H1 (cell line): ENCODE measurements at regions not wholly inside any gene's neighbourhood (a gene's known extent, or its start where the extent isn't known, plus 50 kb on each side); places are given as distances from the start of the nearest gene placed in this dataset.

Source experiments
- CTCF ChIA-PET: fragments of 300-600 bp; sonication (Branson Sonifier 250); formaldehyde crosslinking; loops from one replicate; lab custom pipeline; 2021; ENCODE audit not compliant: partially characterized antibody; lab: Charles Lee
- POLR2A ChIA-PET: fragments of 300-600 bp; sonication (Branson Sonifier 250); formaldehyde crosslinking; loops from one replicate; lab custom pipeline; 2021; ENCODE audit warnings: inconsistent platforms; ENCODE audit not compliant: partially characterized antibody; lab: Charles Lee
- DNase-seq, 2 experiments: peaks; one replicate each; pipeline versions ENCODE4 v3.0.0 to v3.0.0-alpha.2; 2010 to 2022; ENCODE audit warnings: low spot score in 2 of 2, low read depth in 1 of 2, mixed read lengths in 1 of 2
- FAIRE-seq: peaks from 2 replicates; lab custom pipeline; 2011; peaks lifted over from hg19 to GRCh38; lab: Jason Lieb, UNC
- H2AFZ ChIP-seq: 2 replicates; pipeline ENCODE4 v1.8.1; 2012; ENCODE audit warnings: low read length, inconsistent platforms
- H2AK5ac ChIP-seq: 2 replicates; pipeline ENCODE4 v1.6.1; 2013; ENCODE audit warnings: low read depth, low read length
- H2BK120ac ChIP-seq: replicated peaks from 2 replicates; pipeline ENCODE3; 2013; ENCODE audit warnings: low read depth, low read length, inconsistent platforms
- H2BK12ac ChIP-seq: 2 replicates; pipeline ENCODE4 v1.6.1; 2013; ENCODE audit warnings: low read depth, low read length
- H2BK15ac ChIP-seq: 2 replicates; pipeline ENCODE4 v1.6.1; 2013; ENCODE audit warnings: low read length
- H2BK20ac ChIP-seq: 2 replicates; pipeline ENCODE4 v1.6.1; 2013; ENCODE audit warnings: low read length
- H2BK5ac ChIP-seq: 2 replicates; pipeline ENCODE4 v1.6.1; 2013; ENCODE audit warnings: low read depth, low read length
- H3K14ac ChIP-seq: 2 replicates; pipeline ENCODE4 v1.6.1; 2013; ENCODE audit warnings: inconsistent platforms; ENCODE audit not compliant: insufficient read length
- H3K18ac ChIP-seq: 2 replicates; pipeline ENCODE4 v1.6.1; 2013; ENCODE audit warnings: low read length; ENCODE audit errors: extremely low read depth
- H3K23ac ChIP-seq: 2 replicates; pipeline ENCODE4 v1.6.1; 2013; ENCODE audit warnings: inconsistent platforms; ENCODE audit not compliant: insufficient read length
- H3K23me2 ChIP-seq: 2 replicates; pipeline ENCODE4 v1.6.1; 2013; ENCODE audit warnings: low read depth, low read length
- H3K27ac ChIP-seq: 2 replicates; pipeline ENCODE4 v1.6.1; 2011; ENCODE audit warnings: low read depth, low read length, inconsistent platforms
- H3K27me3 ChIP-seq, 4 experiments: replicated peaks in 1 of 4; 1 replicate in 1 of 4; 2 replicates in 3 of 4; pipeline versions ENCODE4 v1.6.1 to v1.8.1; 2011 to 2013; ENCODE audit warnings: low read length in 3 of 4, mild to moderate bottlenecking in 3 of 4, inconsistent platforms in 2 of 4, mixed read lengths in 2 of 4, moderate library complexity in 1 of 4; ENCODE audit not compliant: control insufficient read depth in 3 of 4, insufficient read depth in 3 of 4; ENCODE audit errors: extremely low read depth in 1 of 4
- H3K36me3 ChIP-seq, 4 experiments: 2 replicates each; pipeline versions ENCODE4 v1.6.1 to v1.8.1; 2011 to 2013; ENCODE audit warnings: mild to moderate bottlenecking in 4 of 4, low read length in 3 of 4, moderate library complexity in 2 of 4, control low read depth in 1 of 4, inconsistent platforms in 1 of 4; ENCODE audit not compliant: insufficient read depth in 4 of 4, control insufficient read depth in 2 of 4
- H3K4ac ChIP-seq: replicated peaks from 2 replicates; pipeline ENCODE3; 2013; ENCODE audit warnings: low read length, low read depth, mixed read lengths, inconsistent platforms; ENCODE audit not compliant: insufficient read length
- H3K4me1 ChIP-seq, 4 experiments: replicated peaks in 1 of 4; 1 replicate in 1 of 4; 2 replicates in 3 of 4; pipeline versions ENCODE4 v1.6.1 to v1.8.1; 2011 to 2013; ENCODE audit warnings: low read length in 3 of 4, inconsistent platforms in 2 of 4, mixed read lengths in 1 of 4; ENCODE audit not compliant: insufficient read depth in 4 of 4, control insufficient read depth in 3 of 4
- H3K4me2 ChIP-seq, 2 experiments: 2 replicates each; pipeline versions ENCODE4 v1.6.1 to v1.8.1; 2011 to 2013; ENCODE audit warnings: low read depth in 2 of 2, low read length in 2 of 2, control low read depth in 1 of 2, inconsistent platforms in 1 of 2, mild to moderate bottlenecking in 1 of 2; ENCODE audit not compliant: insufficient read depth in 1 of 2
- H3K4me3 ChIP-seq, 4 experiments: fragments of 200-600, 300-600 bp in 1 of 4; sonication (generic), shearing (Covaris generic), sonication (Bioruptor Twin) in 1 of 4; 2 replicates each; pipeline versions ENCODE4 v1.5.1 to v1.8.1; 2011 to 2016; ENCODE audit warnings: low read length in 4 of 4, low read depth in 3 of 4, control low read depth in 2 of 4, inconsistent platforms in 2 of 4, mild to moderate bottlenecking in 2 of 4, mixed read lengths in 1 of 4, moderate library complexity in 1 of 4; ENCODE audit not compliant: insufficient read depth in 2 of 4; ENCODE audit errors: extremely low read depth in 1 of 4
- H3K56ac ChIP-seq: replicated peaks from 2 replicates; pipeline ENCODE3; 2013; ENCODE audit warnings: low read depth, mild to moderate bottlenecking, mixed read lengths, low read length, inconsistent platforms; ENCODE audit not compliant: insufficient read length
- H3K79me1 ChIP-seq: 2 replicates; pipeline ENCODE4 v1.6.1; 2013; ENCODE audit warnings: low read depth, low read length, control low read depth
- H3K79me2 ChIP-seq, 2 experiments: 2 replicates each; pipeline versions ENCODE4 v1.6.1 to v1.8.1; 2012 to 2013; ENCODE audit warnings: low read length in 2 of 2, mild to moderate bottlenecking in 2 of 2, inconsistent platforms in 1 of 2; ENCODE audit not compliant: insufficient read depth in 2 of 2, control insufficient read depth in 1 of 2
- H3K9ac ChIP-seq, 4 experiments: replicated peaks in 1 of 4; 1 replicate in 1 of 4; 2 replicates in 3 of 4; pipeline versions ENCODE4 v1.6.1 to v1.8.1; 2011 to 2013; ENCODE audit warnings: low read depth in 3 of 4, low read length in 3 of 4, control low read depth in 2 of 4, mild to moderate bottlenecking in 2 of 4, moderate library complexity in 2 of 4, inconsistent platforms in 1 of 4; ENCODE audit errors: extremely low read depth in 1 of 4
- H3K9me3 ChIP-seq, 2 experiments: 2 replicates each; pipeline versions ENCODE4 v1.6.1 to v1.8.1; 2012 to 2013; ENCODE audit warnings: mild to moderate bottlenecking in 2 of 2, moderate library complexity in 2 of 2, control low read depth in 1 of 2, inconsistent platforms in 1 of 2, low read depth in 1 of 2, low read length in 1 of 2, mixed read lengths in 1 of 2; ENCODE audit not compliant: insufficient read depth in 2 of 2
- H4K20me1 ChIP-seq, 2 experiments: replicated peaks in 1 of 2; 2 replicates each; pipeline versions ENCODE3 to v1.8.1; 2011 to 2013; ENCODE audit warnings: inconsistent platforms in 2 of 2, low read length in 2 of 2, mild to moderate bottlenecking in 1 of 2; ENCODE audit not compliant: insufficient read depth in 2 of 2, control insufficient read depth in 1 of 2
- H4K5ac ChIP-seq: 2 replicates; pipeline ENCODE4 v1.6.1; 2013; ENCODE audit warnings: low read length, low read depth, mixed read lengths, inconsistent platforms; ENCODE audit not compliant: insufficient read length
- H4K8ac ChIP-seq: 2 replicates; pipeline ENCODE4 v1.8.0; 2013; ENCODE audit warnings: mild to moderate bottlenecking, moderate library complexity, low read length, inconsistent platforms; ENCODE audit not compliant: insufficient read depth; ENCODE audit errors: extremely low read depth
- H4K91ac ChIP-seq: replicated peaks from 2 replicates; pipeline ENCODE3; 2013; ENCODE audit warnings: low read length, mixed read lengths, inconsistent platforms; ENCODE audit not compliant: insufficient read length
- BCL11A ChIP-seq, 2 experiments: IDR thresholded peaks; one replicate each; pipeline ENCODE4 v1.6.1; 2011; ENCODE audit warnings: low read depth in 2 of 2, low read length in 2 of 2, mild to moderate bottlenecking in 2 of 2
- CEBPB ChIP-seq: IDR thresholded peaks from 2 replicates; pipeline ENCODE4 v1.6.1; 2012; ENCODE audit warnings: low read depth, low read length
- FOSL1 ChIP-seq: IDR thresholded peaks from 2 replicates; pipeline ENCODE4 v1.6.1; 2011; ENCODE audit warnings: mild to moderate bottlenecking, low read depth, low read length, moderate library complexity; ENCODE audit not compliant: insufficient read depth
- JUN ChIP-seq: IDR thresholded peaks from 2 replicates; pipeline ENCODE4 v1.6.1; 2011; ENCODE audit warnings: low read depth, mild to moderate bottlenecking, improper control_type of control experiment, low read length
- KDM1A ChIP-seq: fragments of 200-600, 300-600 bp; sonication (generic); IDR thresholded peaks from 2 replicates; pipeline ENCODE4 v1.7.1; 2016; ENCODE audit warnings: mild to moderate bottlenecking, low read length, borderline replicate concordance
- RNF2 ChIP-seq: fragments of 200-900, 300-1000 bp; sonication (generic); IDR thresholded peaks from 2 replicates; pipeline ENCODE4 v1.7.1; 2016; ENCODE audit warnings: borderline replicate concordance, low read depth, mild to moderate bottlenecking, antibody characterized with exemption, low read length; ENCODE audit not compliant: poor library complexity, severe bottlenecking; ENCODE audit errors: missing control alignments
- SIRT6 ChIP-seq: IDR thresholded peaks from one replicate; pipeline ENCODE4 v1.7.1; 2012; ENCODE audit warnings: low read length, inconsistent platforms
- SRF ChIP-seq: IDR thresholded peaks from 2 replicates; pipeline ENCODE4 v1.6.1; 2011; ENCODE audit warnings: mild to moderate bottlenecking, low read depth, low read length, moderate library complexity
- TEAD4 ChIP-seq: IDR thresholded peaks from 2 replicates; pipeline ENCODE4 v1.6.1; 2012; ENCODE audit warnings: low read depth, low read length, inconsistent platforms, mixed read lengths
- ZNF274 ChIP-seq: IDR thresholded peaks from 2 replicates; pipeline ENCODE4 v1.7.0; 2012; ENCODE audit warnings: low read length, borderline replicate concordance; ENCODE audit errors: extremely low read depth
- WGBS, 2 experiments: shearing (Covaris generic) in 1 of 2; methylation state at CpG; one replicate each; pipeline versions ENCODE4 v1.1.6 to v1.1.7; 2013 to 2015; ENCODE audit warnings: low lambda C conversion rate in 2 of 2, mixed read lengths in 2 of 2, inconsistent platforms in 1 of 2, low coverage in 1 of 2, missing lambda C conversion rate in 1 of 2; ENCODE audit not compliant: insufficient replicate concordance in 2 of 2, insufficient coverage in 1 of 2, insufficient read length in 1 of 2; ENCODE audit errors: extremely low coverage in 1 of 2, missing lambda C conversion rate in 1 of 2; 5-methylcytosine and 5-hydroxymethylcytosine counted together

GRCh38 chr5:40436535-40437237 is 243.0 kb upstream of the PTGER4 start:
- H3K23ac ChIP-seq: no peak overlapping the region
- no peaks in the 10 kb centered on the region for H3K79me2 ChIP-seq
- WGBS, 2 experiments: 87% methylated on average over 9 of the region's 9 CpGs; no CpG with 5 or more reads in 1 of the 2 experiments
- no peak overlapping the region for H2AK5ac ChIP-seq
- H4K91ac ChIP-seq: no peak overlapping the region
- H3K56ac ChIP-seq: no peak overlapping the region
- H3K79me1 ChIP-seq: no peaks in the 10 kb centered on the region
- no peak overlapping the region for H3K14ac ChIP-seq
- H3K23me2 ChIP-seq: peaks cover 2% of the 10 kb centered on the region; the same call in 1 of the 2 replicates
- no peak overlapping the region for H3K18ac ChIP-seq
- POLR2A ChIA-PET: no interaction called here
- H3K4me3 ChIP-seq: no peak overlapping the region
- TF ChIP-seq CEBPB (no peak), RNF2 (no peak), FOSL1 (no peak), ZNF274 (no peak), TEAD4 (no peak), SIRT6 (no peak), SRF (no peak), BCL11A (IDR thresholded peaks at IDR 0.05; ENCODE audit: low read depth in 2 of 2, low read length in 2 of 2) (no peak), KDM1A (no peak), JUN (no peak)
- TF ChIP-seq, all 59 proteins: peak for 0
- Histone ChIP-seq H2BK5ac (no peak overlapping the region), H2AFZ (no peak overlapping the region), H3K27ac (no peak overlapping the region), H2BK120ac (no peak overlapping the region), H2BK20ac (no peak overlapping the region), H3K36me3 (no peaks in the 10 kb centered on the region), H2BK12ac (no peak overlapping the region), H3K9ac (no peak overlapping the region), H4K5ac (no peak overlapping the region), H3K4me2 (no peak overlapping the region), H2BK15ac (no peak overlapping the region), H3K4ac (no peak overlapping the region), H3K9me3 (no peaks in the 10 kb centered on the region), H3K27me3 (no peaks in the 10 kb centered on the region), H3K4me1 (peaks cover 0 to 5% (median 0%) of the 10 kb centered on the region in 4 experiments; a peak in 1 of 7 replicates), H4K20me1 (no peaks in the 10 kb centered on the region), H4K8ac (no peak overlapping the region)
- CTCF ChIA-PET: interaction anchor here (0.8 to 1.3 kb wide), 2 partner anchors 67 to 252 kb away, joined by 3 read pairs; no protein-coding TSS in a partner anchor
- FAIRE-seq (no peak), DNase-seq (no peak)
